ENCODE measurements at regions not wholly inside any gene's neighbourhood (a gene's known extent, or its start where the extent isn't known, plus 50 kb on each side); places are given as distances from the start of the nearest gene placed in this dataset.

GRCh38 chr18:1528447-1528846 is 623.8 kb downstream of the ADCYAP1 start:
- H3K9ac ChIP-seq (ENCODE audit: low read depth in 1 of 2, low read length in 2 of 2): no peak overlapping the region
- WGBS: 89% methylated on average over 1 of the region's 1 CpG
- no peak overlapping the region for H3K27ac ChIP-seq (ENCODE audit: low read depth in 1 of 2, low read length in 2 of 2)
- no peak overlapping the region for H3K4me3 ChIP-seq (ENCODE audit: low read depth in 1 of 3, low read length in 3 of 3)
- peaks cover 0 to 8% (median 4%) of the 10 kb centered on the region in 4 donors for H3K4me1 ChIP-seq (ENCODE audit: control insufficient read depth in 4 of 4, insufficient read depth in 4 of 4, low read length in 3 of 4)
- no peaks in the 10 kb centered on the region for H3K27me3 ChIP-seq (ENCODE audit: control insufficient read depth in 4 of 4, insufficient read depth in 4 of 4, low read length in 3 of 4)
- no peak for DNase-seq (ENCODE audit: low spot score)
- TF ChIP-seq REST (IDR thresholded peaks at IDR 0.05) (no peak), NR2F2 (IDR thresholded peaks at IDR 0.05) (no peak), RXRA (IDR thresholded peaks at IDR 0.05) (no peak)
- H3K9me3 ChIP-seq (ENCODE audit: control insufficient read depth in 4 of 4, low read length in 3 of 4): no peaks in the 10 kb centered on the region
- no peaks in the 10 kb centered on the region for H3K36me3 ChIP-seq (ENCODE audit: control insufficient read depth in 4 of 4, insufficient read depth in 3 of 4, low read depth in 1 of 4, low read length in 3 of 4)

GRCh38 chr18:1528964-1529509 is 624.4 kb downstream of the ADCYAP1 start:
- WGBS: 64% methylated on average over 2 of the region's 2 CpGs
- TF ChIP-seq MAX (IDR thresholded peaks at IDR 0.05): no peak
- no peak for TF ChIP-seq RAD21 (IDR thresholded peaks at IDR 0.05)
- TF ChIP-seq NR2F2 (IDR thresholded peaks at IDR 0.05): no peak
- H3K9me3 ChIP-seq (ENCODE audit: control insufficient read depth in 4 of 4, low read length in 3 of 4): no peaks in the 10 kb centered on the region

GRCh38 chr18:1530650-1531049 is 626.0 kb downstream of the ADCYAP1 start:
- H3K4me3 ChIP-seq (ENCODE audit: low read depth in 1 of 3, low read length in 3 of 3): no peak overlapping the region
- TF ChIP-seq CTCF (IDR thresholded peaks at IDR 0.05; ENCODE audit: low read depth, low read length, missing input control): no peak
- TF ChIP-seq RAD21 (IDR thresholded peaks at IDR 0.05): no peak
- TF ChIP-seq FOXA2 (IDR thresholded peaks at IDR 0.05): no peak
- TF ChIP-seq GABPA (IDR thresholded peaks at IDR 0.05 in 1 of 2, conservative IDR thresholded peaks at IDR 0.05 in 1 of 2): no peak
- no peaks in the 10 kb centered on the region for H3K27me3 ChIP-seq (ENCODE audit: control insufficient read depth in 4 of 4, insufficient read depth in 4 of 4, low read length in 3 of 4)
- no peaks in the 10 kb centered on the region for H3K9me3 ChIP-seq (ENCODE audit: control insufficient read depth in 4 of 4, low read length in 3 of 4)
- no peak overlapping the region for H3K27ac ChIP-seq (ENCODE audit: low read depth in 1 of 2, low read length in 2 of 2)
- DNase-seq (ENCODE audit: low spot score): no peak
- H3K4me1 ChIP-seq (ENCODE audit: control insufficient read depth in 4 of 4, insufficient read depth in 4 of 4, low read length in 3 of 4): peaks cover 0 to 3% (median 0%) of the 10 kb centered on the region in 4 donors
- no peak overlapping the region for H3K9ac ChIP-seq (ENCODE audit: low read depth in 1 of 2, low read length in 2 of 2)
- no peaks in the 10 kb centered on the region for H3K36me3 ChIP-seq (ENCODE audit: control insufficient read depth in 4 of 4, insufficient read depth in 3 of 4, low read depth in 1 of 4, low read length in 3 of 4)

More at GRCh38 chr18:1528964-1529509, 624.4 kb downstream of the ADCYAP1 start:
- no peaks in the 10 kb centered on the region for H3K36me3 ChIP-seq (ENCODE audit: control insufficient read depth in 4 of 4, insufficient read depth in 3 of 4, low read depth in 1 of 4, low read length in 3 of 4)
- H3K4me3 ChIP-seq (ENCODE audit: low read depth in 1 of 3, low read length in 3 of 3): no peak overlapping the region
- H3K27me3 ChIP-seq (ENCODE audit: control insufficient read depth in 4 of 4, insufficient read depth in 4 of 4, low read length in 3 of 4): no peaks in the 10 kb centered on the region
- H3K9ac ChIP-seq (ENCODE audit: low read depth in 1 of 2, low read length in 2 of 2): no peak overlapping the region
- H3K27ac ChIP-seq (ENCODE audit: low read depth in 1 of 2, low read length in 2 of 2): no peak overlapping the region
- DNase-seq (ENCODE audit: low spot score): no peak
- H3K4me1 ChIP-seq (ENCODE audit: control insufficient read depth in 4 of 4, insufficient read depth in 4 of 4, low read length in 3 of 4): peaks cover 0 to 5% (median 1%) of the 10 kb centered on the region in 4 donors
